ENCODE measurements at regions not wholly inside any gene's neighbourhood (a gene's known extent, or its start where the extent isn't known, plus 50 kb on each side); places are given as distances from the start of the nearest gene placed in this dataset.
"Not testable (repeated sequence)": the region's sequence is repeated elsewhere in the genome, so short reads cannot be mapped to it uniquely, and the experiment has no call there.

- no peak for DNase-seq (ENCODE audit: low read depth)
Observed at GRCh38 chr18:59800897-59801296, 98.9 kb upstream of the PMAIP1 start.

- no peak for DNase-seq (ENCODE audit: low read depth)
Observed at GRCh38 chr18:59799383-59800015, 100.3 kb upstream of the PMAIP1 start.

- no peak for DNase-seq (ENCODE audit: low read depth)
Observed at GRCh38 chr18:59795882-59796281, 98.7 kb upstream of the CCBE1 start.

GRCh38 chr18:59792353-59792752, 95.1 kb upstream of the CCBE1 start:
- no peak for DNase-seq (ENCODE audit: low read depth)

- DNase-seq (ENCODE audit: low read depth) = not testable (repeated sequence)
Observed at GRCh38 chr18:59790346-59790936, 93.2 kb upstream of the CCBE1 start.

GRCh38 chr18:59788791-59789106, 91.5 kb upstream of the CCBE1 start:
- peak; percentile 30 for DNase-seq (ENCODE audit: low read depth)

GRCh38 chr18:59787998-59788790, 91.0 kb upstream of the CCBE1 start:
- DNase-seq (ENCODE audit: low read depth) = peak; percentile 83

- DNase-seq (ENCODE audit: low read depth) = no peak
Observed at GRCh38 chr18:59784694-59785093, 87.5 kb upstream of the CCBE1 start.

- DNase-seq (ENCODE audit: low read depth) = peak; percentile 92
Observed at GRCh38 chr18:59783138-59783537, 85.9 kb upstream of the CCBE1 start.

- peak; percentile 97 for DNase-seq (ENCODE audit: low read depth)
Observed at GRCh38 chr18:59779979-59780378, 82.8 kb upstream of the CCBE1 start.

GRCh38 chr18:59778434-59778833, 81.2 kb upstream of the CCBE1 start:
- no peak for DNase-seq (ENCODE audit: low read depth)

GRCh38 chr18:59777636-59778035, 80.4 kb upstream of the CCBE1 start:
- DNase-seq (ENCODE audit: low read depth) = no peak

GRCh38 chr18:59769129-59769865, 72.1 kb upstream of the CCBE1 start:
- no peak for DNase-seq (ENCODE audit: low read depth)

- no peak for DNase-seq (ENCODE audit: low read depth)
Observed at GRCh38 chr18:59768409-59768808, 71.2 kb upstream of the CCBE1 start.

- peak; percentile 64 for DNase-seq (ENCODE audit: low read depth)
Observed at GRCh38 chr18:59767732-59768131, 70.5 kb upstream of the CCBE1 start.

GRCh38 chr18:59765343-59765742, 68.1 kb upstream of the CCBE1 start:
- DNase-seq (ENCODE audit: low read depth) = no peak

- DNase-seq (ENCODE audit: low read depth) = no peak
Observed at GRCh38 chr18:59764281-59764680, 67.1 kb upstream of the CCBE1 start.

- no peak for DNase-seq (ENCODE audit: low read depth)
Observed at GRCh38 chr18:59763541-59764136, 66.4 kb upstream of the CCBE1 start.

- no peak for DNase-seq (ENCODE audit: low read depth)
Observed at GRCh38 chr18:59760619-59761600, 63.7 kb upstream of the CCBE1 start.

GRCh38 chr18:59760212-59760611, 63.0 kb upstream of the CCBE1 start:
- no peak for DNase-seq (ENCODE audit: low read depth)

GRCh38 chr18:59758837-59759236, 61.6 kb upstream of the CCBE1 start:
- DNase-seq (ENCODE audit: low read depth) = no peak
